Femur (tissue), 1 donor: ENCODE measurements at regions not wholly inside any gene's neighbourhood (a gene's known extent, or its start where the extent isn't known, plus 50 kb on each side); places are given as distances from the start of the nearest gene placed in this dataset.
"Not testable (repeated sequence)": the region's sequence is repeated elsewhere in the genome, so short reads cannot be mapped to it uniquely, and the experiment has no call there.

Experiments
- DNase-seq: peaks from one replicate; pipeline ENCODE4 v3.0.0-alpha.2; 2017

DNA sequence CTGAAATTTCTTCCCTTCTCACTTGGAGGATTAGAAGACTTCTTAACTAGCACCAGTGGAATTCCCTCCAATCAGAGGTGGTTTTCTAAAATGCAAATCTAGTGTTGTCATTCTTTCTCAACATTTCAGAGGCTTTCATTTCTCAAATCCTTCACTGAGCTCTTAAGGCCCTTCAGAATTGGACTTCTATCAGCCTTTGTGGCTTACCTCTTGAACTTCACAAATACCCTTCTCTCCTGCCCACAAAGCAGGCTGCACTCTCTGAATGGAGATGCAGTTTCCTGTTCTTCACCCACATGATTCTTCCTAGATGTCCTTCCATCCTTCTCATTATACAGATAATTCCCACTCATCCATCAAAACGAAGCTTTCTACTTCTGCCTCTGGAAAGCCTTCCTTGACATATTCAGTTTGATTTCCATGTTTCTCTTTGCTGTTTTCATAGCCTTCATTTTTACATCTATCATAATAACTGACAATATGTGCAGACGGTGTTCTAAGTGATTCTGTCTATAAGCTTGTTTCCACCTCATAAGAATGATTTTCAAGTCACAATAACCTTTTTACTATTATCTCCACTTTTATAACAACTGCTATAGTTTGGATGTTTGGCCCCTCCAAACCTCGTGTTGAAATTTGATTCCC, 123.1 kb upstream of the GPR12 start:
- DNase-seq = no peak

DNA sequence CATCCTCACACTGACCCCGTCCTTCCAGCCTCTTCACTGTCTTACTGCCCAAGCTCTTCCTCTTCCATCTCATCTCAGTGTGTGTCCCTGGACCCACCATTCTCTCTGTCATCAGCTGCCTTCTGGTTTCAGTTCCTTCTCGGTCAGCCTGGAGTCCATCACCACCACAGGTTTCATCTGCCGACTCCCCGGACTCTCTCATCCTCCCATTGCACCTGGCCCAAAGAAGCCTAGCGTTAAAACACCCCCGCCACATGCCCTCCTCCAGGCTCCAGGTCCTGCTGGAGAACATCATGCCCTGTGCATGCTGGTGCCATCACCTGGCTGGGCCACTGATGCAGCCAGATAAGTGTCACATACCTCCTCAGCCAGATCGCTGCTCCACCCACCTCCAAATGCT, 122.1 kb upstream of the GPR12 start:
- DNase-seq = no peak

DNA sequence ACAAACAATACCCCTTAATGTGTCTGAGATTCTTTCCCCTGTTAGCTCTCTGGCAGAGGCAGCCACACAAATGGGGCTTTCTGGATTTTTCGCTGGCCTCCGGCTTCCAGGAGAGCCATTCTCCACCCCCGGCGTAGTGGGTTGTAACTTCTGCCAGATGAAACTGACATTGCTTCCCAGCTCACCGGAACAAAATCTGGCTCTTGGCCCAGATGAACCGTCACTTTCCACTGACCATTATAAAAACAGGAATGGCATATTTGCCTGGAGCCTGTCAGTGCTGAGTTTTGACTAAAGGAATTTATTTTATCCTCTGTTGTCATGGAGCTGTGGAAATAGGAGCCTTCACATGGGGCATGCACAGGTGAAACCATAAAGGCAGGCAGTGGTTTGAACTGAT, 120.6 kb upstream of the GPR12 start:
- DNase-seq = peak; percentile 43

DNA sequence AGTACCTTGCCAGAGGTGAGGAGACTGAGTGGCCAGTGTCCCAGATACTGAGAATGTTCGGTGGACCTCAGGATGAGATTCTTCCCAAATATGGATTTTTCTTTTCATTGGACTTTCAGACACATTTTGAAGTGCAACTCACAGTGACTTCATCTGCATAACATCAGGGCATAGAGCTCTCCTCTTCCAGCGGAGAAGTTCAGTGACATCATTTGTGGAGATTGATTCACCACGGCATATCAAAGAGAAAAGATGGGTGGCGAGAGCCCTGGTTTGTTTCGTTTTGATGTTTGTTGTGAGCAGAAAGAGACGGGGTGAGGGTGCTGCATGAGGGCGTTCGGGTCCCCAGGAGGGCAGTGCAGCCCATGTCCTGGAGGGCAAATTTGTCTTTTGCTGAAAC, 120.1 kb upstream of the GPR12 start:
- no peak for DNase-seq

DNA sequence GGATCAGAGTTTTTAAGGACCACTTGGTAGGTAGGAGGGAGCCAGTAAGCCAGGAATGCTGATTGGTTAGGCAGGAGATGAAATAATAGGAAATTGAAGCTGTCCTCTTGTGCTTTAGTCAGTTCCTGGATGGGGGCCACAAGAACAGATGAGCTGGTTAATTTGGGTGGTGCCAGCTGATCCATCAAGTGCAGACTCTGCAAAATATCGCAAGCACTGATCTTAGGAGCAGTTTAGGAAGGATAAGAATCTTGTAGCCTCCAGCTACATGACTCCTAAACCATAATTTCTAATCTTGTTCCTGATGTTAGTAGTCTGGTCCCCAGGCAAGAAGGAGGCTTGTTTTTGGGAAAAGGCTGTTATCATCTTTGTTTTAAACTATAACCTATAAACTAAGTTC, 117.9 kb upstream of the GPR12 start:
- no peak for DNase-seq

DNA sequence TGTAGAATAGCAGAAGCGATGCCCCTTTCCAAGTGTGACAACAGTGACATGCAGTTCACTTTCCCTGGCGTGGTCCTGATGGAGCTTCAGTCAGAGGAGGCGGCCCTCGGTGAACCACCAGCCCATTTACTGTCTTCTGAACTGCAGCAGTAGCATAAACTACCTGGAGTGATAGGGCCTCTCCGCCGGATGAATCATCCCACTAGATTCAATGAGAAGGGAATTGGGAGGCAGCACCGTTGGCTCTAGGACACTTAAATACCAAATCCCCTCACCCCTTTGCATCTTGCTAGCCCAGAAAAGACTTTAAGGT, 112.8 kb upstream of the GPR12 start:
- DNase-seq = no peak

DNA sequence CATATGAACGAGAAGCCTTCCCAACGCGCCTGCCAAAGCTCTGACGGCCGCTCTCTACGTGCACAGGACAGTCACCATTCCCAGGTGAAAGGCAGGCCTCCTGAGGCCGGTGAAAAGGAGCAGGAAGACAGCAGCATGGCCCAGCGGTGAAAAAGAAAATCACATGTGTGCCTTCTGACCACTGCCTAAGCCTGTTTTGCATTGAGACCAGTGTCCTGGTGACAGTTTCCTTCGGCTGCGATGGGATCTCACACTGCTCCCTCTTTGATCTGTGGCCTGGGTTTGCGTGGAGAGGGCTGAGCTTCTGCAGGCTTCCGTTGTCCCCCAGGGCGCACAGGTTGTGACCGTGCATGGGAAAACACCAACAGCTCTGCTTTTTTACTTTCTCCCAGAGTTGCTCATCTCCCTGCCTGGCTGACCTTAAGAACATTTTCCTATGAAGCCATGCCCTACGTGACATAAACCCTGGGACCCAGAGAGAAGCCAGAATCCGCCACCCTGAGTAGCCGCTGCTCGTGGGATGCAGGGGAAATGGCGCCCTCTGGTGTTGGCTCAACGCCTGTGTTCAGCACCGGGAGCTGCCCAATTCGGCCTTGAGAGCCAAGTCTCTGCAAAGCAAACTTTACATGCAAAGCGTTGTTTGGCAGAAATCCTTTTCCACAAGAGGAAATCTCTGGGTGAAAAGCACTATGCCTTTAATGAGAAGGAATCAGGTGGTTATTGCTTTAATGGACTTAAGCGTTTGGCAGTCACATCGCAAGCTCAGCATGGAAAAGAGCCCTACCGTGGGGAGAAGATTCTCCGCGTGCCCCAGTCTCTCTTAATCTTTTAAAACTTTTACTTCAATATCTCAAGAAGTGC, 112.2 kb upstream of the GPR12 start:
- DNase-seq = peak; percentile 58

- DNase-seq = peak; percentile 53
These were observed 107.0 kb upstream of the GPR12 start for GRCh38 chr13:26867451-26868091.

DNA sequence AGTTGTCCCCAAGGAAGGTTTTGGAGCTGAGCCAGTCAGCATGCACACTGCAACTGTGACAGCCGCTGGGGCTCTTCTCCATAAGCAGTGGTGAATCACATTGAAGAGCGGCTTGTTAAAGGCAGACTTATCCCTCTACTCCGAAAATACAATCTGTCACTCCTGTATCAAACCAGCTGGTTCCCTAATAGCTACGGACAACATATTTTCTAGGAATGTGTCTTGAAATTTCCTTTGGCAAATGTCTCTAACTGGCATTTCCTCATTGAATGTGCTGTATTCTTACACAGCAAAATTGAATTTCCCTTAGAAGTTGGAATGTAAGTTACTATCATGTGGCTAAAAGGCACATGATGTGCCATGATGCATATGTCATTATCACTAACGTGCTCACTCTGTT, 104.0 kb upstream of the GPR12 start:
- DNase-seq = no peak

- no peak for DNase-seq
These were observed 101.4 kb upstream of the GPR12 start for GRCh38 chr13:26861941-26862340.

DNA sequence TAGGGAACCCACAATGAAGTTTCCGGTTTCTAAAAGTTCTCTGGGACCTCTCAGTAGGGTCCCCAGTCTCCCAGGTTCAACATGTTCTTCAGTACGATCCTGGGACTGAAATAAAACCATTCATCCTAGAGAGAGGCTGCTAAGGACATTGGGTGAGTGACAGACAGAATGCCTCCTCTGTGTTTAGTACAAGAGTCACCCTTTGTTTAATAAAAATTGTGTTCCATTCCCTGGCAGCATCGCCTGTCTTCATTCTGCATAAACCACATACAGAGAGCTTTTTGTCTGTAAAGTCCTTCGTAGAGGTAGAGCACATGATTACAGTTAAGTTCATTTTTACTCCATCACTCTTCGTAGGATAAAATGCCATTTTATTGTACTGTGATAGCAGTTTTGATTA, 95.3 kb upstream of the GPR12 start:
- DNase-seq = no peak

DNA sequence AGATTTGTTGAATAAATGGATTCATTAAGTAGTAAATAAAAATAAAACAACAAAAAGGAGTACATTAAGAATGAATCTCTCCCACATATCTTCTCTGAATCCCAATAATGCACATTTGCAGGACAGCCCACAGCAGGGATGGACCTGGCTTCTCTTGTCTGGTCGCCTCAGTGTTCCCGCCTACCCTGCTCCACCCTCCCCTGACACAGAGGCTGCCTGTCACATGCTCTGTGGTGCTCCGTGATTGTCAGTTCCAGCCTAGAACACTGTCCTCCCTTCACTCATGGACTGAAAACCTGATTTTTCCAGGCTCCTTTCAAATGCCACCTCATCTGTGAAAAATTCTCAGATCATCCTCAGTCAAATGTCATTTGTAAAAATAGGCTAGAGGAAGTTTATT, 94.5 kb upstream of the GPR12 start:
- no peak for DNase-seq

DNA sequence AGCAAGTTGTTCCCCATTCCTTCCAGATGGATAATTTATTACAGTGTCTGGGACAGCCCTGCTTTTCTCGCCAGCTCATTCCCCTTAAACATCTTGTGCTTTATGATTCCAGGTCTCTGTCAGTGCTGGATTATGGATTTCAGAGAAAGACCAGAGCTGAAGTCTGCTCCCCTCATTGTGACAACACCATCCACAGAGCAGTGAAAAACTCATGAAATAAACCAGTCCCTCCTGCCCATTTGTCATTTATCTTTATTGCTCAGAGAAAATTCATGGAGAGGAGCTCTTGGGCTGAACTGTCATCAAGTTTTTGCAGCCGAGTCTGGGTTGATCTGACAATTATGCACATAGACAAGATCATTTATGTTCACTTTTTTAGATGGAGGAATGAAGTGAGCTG, 92.7 kb upstream of the GPR12 start:
- no peak for DNase-seq

DNA sequence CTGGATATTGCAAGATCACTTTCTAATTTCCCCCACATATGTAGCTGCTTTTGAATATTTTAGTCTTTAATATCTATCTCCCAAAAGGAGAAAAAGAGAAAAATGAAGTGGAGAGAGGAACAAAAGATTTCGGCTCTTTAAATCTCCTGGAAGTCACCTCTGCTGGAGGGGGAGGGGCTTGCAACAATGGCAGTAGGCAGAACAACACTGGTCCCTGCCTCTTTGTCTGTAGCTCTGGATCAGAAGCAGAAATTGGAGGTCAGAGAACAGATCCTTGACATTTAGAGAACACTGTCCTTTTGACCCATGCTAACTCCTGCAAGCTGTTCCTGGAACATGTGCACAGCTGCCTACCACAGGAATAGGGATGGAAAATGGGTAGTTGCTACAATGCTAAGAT, 86.7 kb upstream of the GPR12 start:
- no peak for DNase-seq

DNA sequence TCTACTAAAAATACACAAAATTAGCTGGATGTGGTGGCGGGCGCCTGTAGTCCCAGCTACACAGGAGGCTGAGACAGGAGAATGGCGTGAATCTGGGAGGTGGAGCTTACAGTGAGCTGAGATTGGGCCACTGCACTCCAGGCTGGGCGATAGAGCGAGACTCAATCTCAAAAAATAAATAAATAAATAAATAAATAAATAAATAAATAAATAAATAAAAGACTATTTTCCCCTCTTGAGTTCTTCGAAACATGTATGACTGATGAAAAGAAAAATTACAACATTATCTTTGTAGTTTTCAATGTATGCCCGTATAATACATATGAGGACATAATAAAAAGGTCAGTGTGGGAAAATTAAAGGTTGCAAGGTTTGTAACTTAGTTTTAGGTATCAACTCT, 84.5 kb upstream of the GPR12 start:
- not testable (repeated sequence) for DNase-seq

DNA sequence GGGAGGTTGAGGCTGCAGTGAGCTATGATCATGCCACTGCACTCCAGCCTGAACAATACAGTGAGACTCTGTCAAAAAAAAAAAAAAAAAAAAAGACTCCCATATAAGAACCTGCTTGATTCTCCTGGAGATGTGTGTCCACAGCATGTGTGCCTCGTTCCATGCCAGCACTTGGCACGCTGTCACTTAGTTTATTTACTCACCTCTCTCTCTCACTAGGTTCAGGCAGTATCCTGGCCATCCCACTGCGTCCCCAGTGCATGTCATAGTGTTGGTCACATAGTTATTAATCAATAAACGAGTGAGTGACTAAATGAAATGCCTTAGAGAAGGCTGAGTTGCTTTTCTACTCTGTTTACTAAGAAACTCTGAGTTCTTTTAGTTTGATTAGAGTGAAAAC, 79.1 kb upstream of the GPR12 start:
- no peak for DNase-seq

DNA sequence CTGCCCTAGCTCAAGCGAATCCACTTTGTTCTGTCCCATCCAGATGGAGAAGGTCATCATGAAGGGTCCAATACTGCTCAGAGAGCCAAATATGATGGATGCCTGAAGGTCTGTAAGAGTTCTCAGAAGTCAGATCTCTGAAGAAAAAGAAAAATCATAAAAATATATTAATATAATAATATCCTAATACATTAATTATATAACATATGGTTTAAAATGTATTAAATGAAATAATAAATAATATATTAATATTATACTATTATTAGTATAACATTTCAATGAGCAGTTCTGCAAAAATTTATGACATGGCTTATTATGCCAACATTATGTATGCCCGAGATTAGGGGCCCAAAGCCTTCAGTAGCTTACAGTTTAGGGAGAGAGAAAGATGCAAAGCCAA, 78.2 kb upstream of the GPR12 start:
- no peak for DNase-seq

- DNase-seq = no peak
These were observed 77.4 kb upstream of the GPR12 start for GRCh38 chr13:26837997-26838396.

GRCh38 chr13:26837102-26837501, 76.5 kb upstream of the GPR12 start:
- no peak for DNase-seq

- no peak for DNase-seq
These were observed 76.0 kb upstream of the GPR12 start for GRCh38 chr13:26836626-26837025.

DNA sequence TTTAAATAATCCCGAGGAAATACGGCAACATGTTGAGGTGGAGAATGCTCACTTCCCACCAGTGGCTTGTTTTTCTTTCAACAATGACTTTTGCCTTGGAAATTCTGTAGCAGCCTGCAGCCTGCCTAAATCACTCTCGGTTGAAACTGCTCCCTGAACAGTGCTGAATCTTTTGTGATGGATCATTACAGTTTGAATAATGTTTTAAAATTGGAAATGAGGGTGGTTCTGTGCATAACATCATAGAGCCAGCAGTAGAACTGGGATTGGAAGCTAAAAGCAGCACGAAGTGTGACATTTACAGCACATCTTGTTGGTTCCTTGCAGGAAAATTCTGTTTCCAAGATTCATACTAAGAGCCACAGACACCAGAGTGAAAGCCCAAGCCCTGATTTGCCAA, 74.1 kb upstream of the GPR12 start:
- no peak for DNase-seq

DNA sequence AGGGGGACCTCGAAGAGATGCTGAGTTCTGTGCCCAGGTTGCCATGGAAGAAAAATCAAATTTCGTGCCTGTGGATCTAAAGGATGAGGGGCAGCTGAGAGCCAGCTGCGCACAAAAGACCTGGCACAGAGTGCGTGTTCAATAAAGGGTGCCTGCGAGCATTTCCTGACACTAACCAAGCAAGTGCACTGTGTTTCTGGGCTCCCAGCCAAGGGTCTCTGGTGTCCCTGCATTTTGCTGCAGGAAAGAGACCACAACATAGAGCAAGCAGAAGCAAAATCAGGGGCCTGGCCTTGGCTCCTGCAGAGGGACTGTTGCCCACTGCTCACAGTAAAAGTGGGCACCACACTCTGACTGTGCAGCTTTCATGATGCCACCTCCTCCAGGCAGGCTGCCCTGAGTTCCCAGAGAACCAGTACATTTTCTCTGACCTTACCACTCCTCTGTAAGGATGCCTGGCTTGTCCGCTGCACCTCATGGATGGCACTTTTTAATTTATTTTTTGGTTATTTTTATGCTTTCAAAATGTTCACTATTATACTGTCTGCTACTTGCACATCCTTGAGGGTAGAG, 70.8 kb upstream of the GPR12 start:
- no peak for DNase-seq

DNA sequence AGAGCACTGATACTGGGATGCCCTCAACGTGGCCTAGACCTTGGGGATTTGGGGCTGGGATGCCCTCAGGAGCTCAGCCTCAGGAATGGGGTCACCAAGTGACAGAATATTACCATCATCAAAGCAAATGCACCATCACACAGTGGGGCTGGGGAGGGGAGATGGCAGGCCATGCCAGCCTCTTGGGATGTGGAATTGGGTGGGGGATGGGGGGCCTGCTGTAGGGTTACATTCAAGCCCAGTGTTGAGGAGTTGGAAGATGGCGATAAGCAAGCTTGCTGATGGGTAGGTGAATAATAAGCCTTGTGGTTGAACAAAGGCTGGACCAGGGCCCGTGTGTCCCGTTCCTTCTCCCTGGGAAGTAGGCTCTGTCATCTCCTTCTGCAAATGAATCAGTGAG, 69.1 kb upstream of the GPR12 start:
- no peak for DNase-seq

DNA sequence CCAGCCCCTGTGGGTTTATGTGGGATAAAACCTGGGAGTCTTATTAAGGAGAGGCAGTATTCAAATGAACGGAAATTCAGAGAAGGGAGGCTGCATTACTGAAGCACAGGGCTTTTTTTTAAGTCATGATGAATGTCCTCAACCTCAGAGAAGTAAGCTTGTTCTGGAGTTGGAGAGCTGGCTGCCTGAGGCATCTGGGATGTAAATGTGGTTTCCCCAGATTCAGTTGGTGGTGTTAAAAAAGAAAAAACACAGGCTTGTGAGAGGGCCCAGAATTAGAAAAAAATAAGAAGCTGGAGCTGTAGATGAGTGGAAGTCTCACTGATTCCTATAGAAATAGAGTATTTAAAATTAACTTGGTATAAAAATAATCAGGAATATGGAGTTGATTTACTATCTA, 64.0 kb upstream of the GPR12 start:
- DNase-seq = no peak
